Right renal pelvis (tissue), 4 donors: ENCODE measurements at regions not wholly inside any gene's neighbourhood (a gene's known extent, or its start where the extent isn't known, plus 50 kb on each side); places are given as distances from the start of the nearest gene placed in this dataset.

ENCODE experiments used
- DNase-seq, 4 donors: peaks; one replicate each; pipeline ENCODE4 v3.0.0-alpha.2; 2013; ENCODE audit warnings: low read depth in 4 of 4, low spot score in 3 of 4, missing footprints in 1 of 4

DNA sequence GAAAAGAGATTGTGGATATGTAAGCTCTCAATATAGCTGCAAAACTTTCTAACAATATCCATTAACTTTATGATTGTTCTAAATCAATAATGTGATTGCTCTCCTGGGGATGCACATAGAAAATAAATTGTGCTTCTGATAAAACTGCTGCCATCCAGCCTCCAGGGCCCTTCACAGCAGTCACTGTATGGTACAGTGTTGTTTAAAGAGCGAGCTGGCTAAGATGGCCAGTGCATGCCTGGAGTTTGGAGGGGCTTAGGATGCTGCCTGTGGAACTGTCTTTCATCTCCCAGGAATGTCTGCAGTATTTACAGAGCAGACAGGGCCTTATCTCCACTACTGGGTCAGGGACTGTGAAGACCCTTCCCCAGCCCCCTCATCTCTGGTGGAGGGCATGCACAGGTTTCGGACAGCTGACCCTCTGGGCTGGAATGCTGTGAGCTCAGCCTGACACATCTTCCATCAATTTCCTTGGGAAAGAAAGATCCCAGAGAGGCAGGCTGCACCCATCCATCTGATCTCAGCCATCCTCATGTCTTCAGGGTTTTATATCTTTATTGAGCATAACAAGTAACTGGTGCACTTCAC, 137.0 kb downstream of the PLPP3 start:
- DNase-seq = no peak

DNA sequence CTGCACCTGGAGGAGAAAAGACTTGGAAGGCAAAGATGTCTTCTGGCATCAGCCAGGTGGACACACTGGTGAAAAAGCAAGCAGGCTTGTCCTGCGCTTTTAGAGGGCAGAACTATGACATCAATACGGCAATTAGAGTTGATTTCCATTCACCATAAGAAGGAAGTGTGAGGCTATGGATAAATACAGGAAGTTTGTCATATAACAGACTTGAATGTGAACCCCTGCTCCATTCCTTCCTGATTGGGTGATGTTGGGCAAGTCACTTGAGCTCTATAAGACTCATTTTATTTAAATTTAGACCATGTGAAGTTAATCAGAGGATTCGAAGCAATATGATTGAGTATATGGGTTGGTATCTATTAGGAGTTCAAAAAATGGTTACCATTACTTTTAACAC, 137.8 kb downstream of the PLPP3 start:
- no peak for DNase-seq

DNA sequence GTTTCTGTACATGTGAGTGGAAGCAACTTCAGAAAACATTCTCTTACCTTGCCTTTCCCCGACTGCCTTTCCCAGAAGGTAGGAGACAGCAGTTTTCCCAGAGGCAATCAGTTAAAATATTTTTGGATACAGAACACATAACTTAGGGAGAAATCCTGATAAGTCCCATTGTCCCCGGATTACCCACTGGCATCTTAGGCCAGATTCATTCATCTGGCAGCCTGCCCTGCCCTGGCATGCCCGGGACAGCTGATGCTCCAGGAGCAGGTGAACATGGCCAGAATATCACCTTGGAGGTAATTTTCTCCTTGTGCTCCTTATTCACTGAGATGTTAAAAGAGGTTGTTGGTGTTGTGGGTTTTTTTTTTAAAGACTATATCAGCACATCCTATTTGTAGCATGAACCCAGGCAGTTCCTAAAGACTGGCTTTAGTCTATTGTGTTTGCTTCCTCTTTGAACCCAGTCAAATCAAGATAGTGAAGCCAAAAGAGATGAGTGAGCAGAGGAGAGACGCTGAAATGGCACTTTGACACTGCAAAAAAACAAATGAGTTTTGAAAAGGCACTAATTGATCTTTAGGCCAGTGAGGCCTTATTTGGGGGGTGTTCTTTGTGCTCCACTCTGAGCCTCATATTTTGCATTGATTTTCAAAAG, 139.6 kb downstream of the PLPP3 start:
- DNase-seq = no peak

DNA sequence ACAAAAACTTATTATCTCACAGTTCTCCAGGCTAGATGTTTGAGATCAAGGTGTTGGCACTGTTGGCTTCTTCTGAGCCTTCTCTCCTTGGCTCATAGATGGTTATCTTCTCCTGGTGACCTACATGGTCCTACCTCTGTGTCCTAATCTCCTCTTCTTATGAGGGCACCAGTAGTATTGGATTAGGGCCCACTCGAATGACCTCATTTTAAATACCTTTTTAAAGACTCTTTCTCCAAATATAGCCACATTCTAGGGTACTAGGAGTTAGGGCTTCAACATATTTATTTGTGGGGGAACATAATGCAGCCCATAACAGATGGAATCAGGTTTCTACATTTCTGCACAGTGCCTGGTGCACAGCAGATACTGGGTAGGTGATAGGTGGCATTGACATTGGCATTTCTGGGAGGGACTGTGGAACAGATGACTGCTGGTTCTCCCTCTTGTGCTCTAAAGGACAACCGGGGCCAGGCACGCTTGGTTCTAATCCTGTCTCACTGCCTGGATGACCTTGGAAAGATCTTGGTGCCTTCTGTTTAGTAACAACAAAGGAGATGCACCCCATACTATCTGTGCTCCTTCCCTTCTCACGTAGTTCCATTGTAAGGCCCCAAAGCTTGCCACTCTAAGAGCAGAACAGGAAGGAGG, 140.3 kb downstream of the PLPP3 start:
- no peak for DNase-seq

DNA sequence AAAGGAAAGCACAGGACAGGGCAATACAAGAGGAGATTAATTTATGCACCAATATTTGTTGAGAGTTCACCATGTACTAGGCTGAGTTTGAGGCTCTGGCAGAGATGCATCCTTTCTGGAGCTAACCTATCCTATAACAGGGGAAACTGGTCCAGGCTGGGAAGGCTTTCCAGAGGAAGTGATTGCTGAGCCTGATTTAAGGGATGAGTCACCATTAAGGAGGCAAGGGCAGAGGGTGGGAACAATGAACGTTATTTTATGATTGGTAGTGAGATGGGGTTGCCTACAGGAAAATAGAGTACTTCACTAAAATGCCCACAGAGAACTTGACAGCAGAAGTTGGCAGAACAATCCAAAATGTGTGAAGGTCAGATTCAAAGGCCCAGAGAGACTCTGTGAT, 141.4 kb downstream of the PLPP3 start:
- no peak for DNase-seq

DNA sequence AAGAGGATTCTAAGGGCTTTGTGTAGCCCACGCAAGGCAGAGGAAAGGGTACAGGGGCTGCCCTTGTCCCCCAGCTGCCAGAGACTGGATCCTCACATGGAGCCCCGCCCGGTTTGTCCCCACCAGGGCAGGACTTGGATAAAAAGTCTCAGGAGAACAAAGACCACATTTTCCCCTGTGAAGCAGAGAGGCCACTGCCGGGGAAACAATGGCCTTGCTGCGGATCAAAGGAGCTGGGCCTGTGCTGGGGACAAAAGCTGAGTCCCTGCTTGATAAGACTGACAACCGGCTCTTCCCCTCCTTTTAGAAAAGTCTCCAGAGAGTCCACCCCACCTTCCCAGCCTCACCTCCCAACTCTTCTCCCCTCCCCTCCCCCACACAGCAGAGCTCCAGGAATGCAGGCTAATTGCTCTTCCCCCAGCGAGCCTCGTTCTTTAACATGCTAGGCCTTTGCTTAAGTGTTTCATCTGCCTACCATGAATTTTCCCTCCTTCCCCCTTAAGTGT, 142.4 kb downstream of the PLPP3 start:
- DNase-seq = no peak

DNA sequence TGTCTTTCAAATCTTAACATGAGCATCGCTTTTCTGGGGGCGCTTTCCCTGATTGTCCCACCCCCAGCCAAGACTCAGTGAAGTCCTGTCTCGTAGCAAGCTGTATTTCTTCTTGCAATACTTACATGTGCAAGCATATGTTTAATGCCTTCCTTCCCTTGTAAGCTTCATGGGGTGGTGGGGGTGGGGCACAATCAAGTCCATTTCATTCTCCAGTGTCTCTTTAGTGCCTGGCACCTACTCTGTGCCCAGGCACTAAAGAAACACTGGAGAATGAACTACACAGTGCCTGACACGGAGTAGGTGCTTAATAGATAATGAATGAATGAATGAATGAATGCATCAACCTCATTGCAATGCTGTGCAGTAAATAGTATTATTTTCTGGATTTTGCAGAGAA, 143.1 kb downstream of the PLPP3 start:
- no peak for DNase-seq

DNA sequence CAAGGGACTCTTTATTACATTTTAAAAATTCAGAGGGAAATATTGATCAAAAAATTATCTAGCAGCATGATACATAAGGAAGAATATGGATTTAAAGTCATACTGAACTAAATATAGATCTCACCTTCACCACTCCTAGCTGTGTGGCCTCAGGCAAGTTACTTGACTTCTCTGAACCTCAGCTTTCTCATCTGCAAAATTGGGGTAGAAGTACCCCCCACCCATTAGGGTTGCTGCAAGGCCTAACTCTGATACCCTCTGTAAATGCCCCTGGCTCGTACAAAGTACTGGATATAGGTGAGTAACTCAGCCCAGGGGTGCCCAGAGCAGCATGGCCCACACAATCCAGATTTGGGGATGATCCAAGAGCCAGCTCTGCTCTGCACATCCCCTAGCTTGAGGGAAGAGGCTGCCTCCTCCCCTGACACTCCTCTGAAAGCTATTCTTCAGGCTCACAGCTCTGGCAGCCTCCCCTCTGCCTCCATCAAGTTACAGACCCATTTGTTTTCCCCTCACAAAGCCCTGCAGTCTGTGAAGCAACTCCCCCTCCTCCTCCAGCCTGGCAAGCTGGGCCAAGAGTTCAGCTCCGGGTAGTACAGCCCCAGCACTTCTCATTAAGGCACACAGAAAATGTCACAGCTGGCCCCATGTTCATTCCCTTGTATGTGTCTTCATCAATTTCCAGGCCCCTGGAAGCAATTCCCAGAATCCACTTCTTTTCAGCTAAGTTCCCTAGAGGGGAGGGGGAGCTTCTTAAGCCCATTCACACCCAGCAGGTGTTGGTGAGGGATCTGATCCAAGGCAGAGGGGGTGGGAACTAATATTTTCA, 143.7 kb downstream of the PLPP3 start:
- no peak for DNase-seq

DNA sequence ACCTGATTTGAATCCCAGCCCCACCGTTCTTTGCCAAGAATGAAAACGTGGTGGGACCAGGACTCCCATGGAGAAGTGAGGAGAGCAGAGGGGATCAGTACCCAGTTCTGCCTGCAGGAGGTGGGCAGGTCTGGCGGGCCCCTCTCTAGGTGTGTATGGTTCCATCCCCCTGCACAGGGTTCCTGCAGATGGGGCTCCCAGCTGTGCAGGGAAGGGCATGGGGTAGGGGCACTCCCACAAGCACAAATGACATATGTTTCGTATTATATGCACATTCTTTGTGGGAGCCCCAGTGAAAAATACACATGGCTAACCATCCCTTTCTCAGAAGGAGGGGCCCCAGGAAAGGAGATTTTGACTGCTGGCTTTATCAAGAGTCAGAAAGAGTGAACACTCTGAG, 144.6 kb downstream of the PLPP3 start:
- no peak for DNase-seq

DNA sequence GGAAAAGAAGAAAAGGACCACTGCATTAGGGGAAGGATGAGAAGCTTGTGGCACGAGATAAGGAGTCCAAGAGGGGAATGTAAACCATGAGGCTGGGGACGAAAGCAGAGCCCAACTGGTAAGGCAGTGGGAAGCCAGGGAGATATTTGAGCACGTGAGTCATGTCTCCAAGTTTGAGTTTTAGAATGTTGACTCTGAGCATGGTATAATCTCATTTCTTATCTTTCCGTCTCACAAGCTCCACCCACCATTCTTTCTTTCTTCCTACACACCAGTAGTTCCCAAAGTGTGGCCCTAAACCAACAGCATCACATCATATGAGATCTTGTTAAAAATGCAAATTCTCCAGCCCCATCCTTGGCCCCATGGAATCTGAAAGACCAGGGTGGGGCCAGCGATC, 145.3 kb downstream of the PLPP3 start:
- no peak for DNase-seq

DNA sequence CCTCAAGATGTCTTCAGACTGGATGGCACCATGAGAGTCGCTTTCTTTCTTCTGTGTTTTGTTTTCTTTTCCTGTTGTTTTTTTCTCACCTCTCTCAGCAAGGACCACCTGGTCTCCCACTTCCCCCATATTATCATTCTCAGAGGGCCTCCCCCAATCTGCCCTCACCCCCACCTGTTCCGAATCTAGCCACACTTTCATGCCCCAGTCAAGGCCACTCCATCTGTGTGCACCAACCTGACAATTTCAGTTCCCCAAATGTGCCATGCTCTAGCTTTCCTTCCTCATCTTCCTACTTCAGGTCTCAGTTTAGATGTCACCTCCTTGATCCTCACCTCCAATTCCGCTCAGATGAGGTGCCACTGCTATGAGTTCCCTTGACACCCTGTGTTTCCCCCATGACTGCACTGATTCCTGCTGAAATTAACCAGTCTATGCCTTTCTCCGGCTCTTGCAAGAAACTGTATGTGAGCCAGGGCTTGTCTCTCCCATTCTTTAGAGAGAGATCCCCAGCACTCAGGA, 146.2 kb downstream of the PLPP3 start:
- no peak for DNase-seq

DNA sequence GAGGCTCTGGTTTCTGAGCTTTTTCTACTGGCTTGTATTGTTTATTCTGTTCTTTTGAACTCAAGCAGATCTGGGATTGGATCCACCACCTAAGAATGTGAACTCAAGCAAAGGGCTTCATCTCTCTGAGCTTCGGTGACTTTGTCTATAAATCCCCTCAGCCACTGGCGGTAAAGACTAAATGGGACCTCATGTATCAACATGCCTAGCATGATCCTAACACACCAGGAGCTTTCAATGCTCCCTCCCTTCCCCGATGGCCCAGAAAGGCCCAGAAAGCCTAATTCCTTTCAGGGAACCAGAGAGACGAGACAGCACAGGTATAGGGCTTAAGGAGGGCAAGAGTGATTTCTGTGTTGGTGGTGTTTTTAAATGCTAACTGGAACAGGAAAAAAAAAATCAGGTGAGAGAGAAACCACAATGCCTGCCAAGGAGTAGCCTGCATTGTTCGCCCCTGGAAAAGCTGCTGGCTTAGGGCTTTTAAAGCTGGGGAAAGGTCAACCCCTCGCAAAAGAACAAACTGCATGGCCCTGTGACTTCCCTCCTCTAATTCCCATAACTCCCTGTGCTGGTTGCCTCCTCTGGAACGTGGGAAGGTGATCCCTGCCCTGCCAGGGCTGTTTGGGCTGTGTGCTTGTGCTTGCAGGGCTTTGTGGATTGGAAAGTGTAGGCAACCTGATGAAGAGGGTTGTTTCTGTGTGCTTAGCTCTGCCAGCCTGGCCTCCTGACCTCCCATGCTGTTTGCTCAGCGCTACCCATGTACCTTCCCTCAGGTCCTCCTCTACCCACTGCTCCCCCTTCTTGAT, 147.0 kb downstream of the PLPP3 start:
- DNase-seq = no peak

DNA sequence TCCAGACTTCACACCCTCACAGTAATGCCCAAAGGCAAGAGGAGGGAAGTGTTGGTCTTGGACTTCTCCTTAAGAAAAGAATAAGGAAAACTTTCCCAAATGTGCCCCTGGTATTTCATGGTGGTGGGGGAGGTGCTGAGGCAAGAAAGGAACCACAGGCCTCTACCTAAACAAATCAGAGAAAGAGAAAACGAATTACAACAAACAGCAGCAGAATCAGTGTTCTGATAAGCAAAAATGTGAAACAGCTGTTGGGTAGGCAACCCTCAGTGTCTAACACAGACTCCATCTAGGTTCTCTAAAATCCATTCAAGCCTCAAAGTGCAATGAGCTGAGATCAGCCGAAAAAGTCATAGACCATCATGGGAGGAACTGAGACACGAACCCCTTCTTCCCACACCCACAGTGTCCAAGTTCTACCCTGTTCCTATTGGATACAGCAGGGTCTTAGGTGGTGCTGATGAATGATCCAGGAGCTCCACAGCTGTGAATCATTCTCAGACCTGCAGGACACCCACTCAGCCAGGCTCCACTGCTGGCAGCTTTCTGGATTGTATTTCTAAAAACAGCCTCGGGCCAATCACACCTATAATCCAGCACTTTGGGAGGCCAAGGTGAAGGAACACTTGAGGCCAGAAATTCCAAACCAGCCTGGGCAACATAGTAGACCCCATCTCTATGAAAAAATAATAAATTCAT, 149.1 kb downstream of the PLPP3 start:
- DNase-seq = no peak

DNA sequence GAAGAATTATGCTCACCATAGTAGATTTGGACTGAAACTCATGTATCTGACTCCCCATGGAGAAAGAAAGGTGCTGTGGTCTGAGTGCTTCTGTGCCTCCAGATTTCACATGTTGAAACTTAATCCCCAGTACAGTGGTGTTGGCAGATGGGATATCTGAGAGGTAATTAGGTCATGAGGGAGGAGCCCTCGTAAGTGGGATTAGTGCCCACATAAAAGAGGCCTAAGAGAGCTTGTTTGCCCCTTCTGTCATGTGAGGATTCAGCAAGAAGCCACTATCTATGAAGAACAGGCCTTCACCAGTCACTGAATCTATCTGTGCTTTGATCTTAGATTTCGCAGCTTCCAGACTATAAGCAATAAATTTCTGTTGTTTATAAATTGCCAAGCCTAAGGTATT, 150.1 kb downstream of the PLPP3 start:
- no peak for DNase-seq

DNA sequence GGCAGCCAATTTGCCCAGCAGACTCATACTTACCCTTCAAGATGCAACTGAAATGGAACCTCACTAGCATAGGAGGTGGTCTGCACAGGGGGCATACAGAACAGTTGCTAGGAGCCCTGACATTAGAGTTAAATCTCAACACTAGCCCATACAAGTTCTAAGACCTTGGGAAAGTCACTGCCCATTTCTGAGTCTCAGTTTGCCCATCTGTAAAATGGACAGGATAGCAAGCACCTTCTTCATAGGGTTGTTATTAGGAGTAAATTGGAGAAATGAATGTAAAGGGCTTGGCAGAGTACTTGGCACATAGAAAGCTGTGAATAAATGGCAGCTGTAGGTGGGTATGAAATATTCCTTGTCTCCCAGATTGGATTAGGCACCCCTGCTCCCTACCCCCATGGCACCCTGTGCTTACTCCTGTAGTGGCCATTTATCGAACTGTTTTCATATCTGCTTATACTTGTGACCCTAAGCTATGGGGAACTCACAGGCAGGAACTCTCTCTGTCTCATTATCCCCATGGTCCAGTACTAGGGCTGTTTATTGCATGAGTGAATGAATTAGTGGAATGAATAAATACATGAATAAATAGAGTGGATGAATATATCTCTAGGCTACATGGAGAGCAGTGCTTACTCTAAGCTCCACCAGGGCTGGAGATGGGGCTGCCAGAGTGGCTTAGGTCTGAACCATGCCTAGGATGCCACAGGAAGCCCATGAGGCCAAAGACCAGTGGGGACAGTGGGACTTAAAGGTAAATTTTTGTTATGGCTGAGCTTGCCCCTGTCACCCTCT, 152.6 kb downstream of the PLPP3 start:
- DNase-seq = no peak

DNA sequence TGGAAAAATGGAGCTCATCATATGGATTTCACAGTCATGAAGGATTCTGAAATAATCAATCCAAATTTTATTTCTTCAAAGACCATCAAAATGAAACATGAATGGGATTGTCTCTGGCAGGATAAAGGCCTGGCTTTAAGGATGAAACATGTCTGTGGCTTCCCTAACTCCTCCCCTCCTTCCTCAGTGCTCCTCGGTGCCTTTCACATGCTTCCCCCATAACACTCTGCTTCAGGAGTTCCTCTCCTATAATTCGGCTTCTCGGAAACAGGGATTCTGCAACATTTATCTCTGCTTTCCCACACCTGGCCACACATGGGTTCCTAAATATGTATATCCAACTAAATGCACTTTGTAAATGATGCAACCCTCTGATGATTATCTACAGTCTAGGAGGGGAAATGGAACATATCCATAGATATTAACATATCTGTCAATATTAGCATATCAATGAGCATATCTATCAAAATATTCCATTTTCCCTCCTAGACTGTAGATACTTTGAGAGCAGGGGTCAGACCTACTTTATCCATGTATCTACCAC, 153.8 kb downstream of the PLPP3 start:
- no peak for DNase-seq

DNA sequence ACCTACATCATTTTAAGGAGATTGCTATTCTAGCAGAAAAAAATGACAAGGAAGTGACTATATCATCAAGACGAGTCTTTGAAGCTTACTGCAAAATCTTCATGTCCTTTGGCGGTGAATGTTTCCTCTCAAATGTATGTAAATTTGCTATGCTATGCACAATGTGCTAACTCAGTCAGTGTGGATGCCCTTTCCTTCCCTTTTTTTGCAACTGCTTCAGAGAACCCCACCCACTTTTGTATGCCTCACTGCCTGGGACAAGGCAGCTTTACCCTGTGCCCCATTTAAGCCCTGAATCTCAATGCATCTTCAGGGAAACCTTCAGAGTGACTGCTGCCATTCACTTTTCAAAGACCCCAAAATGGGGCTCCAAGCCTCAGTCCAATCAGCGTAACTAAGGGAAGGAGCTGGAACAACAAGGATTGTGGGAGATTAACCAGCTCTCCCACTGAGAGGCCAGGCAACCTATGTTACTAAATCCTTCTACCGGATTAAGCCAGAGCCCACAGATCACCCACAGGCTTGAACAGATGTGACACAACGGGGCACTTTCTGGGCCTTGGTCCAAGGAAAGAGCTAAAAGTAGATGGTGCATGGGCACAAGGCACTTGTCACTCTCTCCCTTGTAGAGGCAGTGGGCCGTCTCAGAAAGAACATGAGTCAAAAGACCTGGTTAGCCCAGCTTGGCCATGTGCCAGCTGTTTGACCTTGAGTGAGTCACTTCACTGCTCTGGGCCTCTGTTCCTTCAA, 154.4 kb downstream of the PLPP3 start:
- no peak for DNase-seq

DNA sequence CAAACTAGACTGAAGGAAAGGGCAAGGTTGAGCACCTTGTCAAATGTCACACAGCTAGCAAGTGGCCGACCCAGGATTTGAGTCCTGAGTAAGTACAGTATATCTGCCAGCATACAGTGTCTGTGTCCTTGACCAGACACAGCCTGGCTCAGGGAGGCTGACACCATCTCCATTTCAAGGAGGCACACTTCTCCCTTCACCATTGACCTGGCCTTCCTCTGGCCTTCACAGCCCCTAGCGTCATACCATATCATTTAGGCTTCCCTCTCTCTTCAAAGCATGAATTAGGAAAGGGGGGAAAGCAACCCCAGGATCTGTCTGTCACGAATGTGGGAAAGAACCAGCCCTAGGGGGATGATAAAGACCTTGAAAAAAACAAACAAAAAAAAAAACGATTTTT, 155.6 kb downstream of the PLPP3 start:
- no peak for DNase-seq
